D721Med (cell line): ENCODE measurements at regions not wholly inside any gene's neighbourhood (a gene's known extent, or its start where the extent isn't known, plus 50 kb on each side); places are given as distances from the start of the nearest gene placed in this dataset.
"Not testable (repeated sequence)": the region's sequence is repeated elsewhere in the genome, so short reads cannot be mapped to it uniquely, and the experiment has no call there.

Experiments
- DNase-seq: peaks from one replicate; pipeline ENCODE4 v3.0.0; 2011; ENCODE audit warnings: low spot score; ENCODE audit not compliant: insufficient read length
- FAIRE-seq: peaks from 2 replicates; lab custom pipeline; 2011; peaks lifted over from hg19 to GRCh38; lab: Jason Lieb, UNC
- CTCF ChIP-seq: IDR thresholded peaks from 2 replicates; pipeline ENCODE4 v1.5.1; 2012; ENCODE audit warnings: mild to moderate bottlenecking, control low read depth; ENCODE audit not compliant: insufficient read depth; ENCODE audit errors: missing control alignments

DNA sequence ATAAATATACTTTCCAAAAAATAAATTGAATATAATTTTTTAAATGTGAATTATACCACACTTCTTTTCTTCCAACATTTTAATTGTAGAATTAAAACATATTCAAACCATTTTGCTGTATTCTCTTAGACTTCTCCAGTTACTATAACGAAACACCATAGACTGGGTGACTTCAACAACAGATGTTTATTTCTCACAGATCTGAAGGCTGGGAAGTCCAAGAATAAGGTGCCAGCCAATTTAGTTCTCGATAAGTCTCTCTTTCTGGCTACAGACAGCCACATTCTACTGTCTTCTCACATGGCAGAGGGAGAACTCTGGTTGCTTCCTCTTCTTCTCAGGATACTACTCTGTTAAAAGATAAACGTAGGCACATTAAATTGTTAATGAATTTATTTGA, 155.8 kb upstream of the UGT8 start:
- FAIRE-seq (no peak), DNase-seq (no peak)
- no peak for TF ChIP-seq CTCF

GRCh38 chr4:114444211-114444610, 154.4 kb upstream of the UGT8 start:
- FAIRE-seq (no peak), DNase-seq (no peak)
- TF ChIP-seq CTCF: no peak

DNA sequence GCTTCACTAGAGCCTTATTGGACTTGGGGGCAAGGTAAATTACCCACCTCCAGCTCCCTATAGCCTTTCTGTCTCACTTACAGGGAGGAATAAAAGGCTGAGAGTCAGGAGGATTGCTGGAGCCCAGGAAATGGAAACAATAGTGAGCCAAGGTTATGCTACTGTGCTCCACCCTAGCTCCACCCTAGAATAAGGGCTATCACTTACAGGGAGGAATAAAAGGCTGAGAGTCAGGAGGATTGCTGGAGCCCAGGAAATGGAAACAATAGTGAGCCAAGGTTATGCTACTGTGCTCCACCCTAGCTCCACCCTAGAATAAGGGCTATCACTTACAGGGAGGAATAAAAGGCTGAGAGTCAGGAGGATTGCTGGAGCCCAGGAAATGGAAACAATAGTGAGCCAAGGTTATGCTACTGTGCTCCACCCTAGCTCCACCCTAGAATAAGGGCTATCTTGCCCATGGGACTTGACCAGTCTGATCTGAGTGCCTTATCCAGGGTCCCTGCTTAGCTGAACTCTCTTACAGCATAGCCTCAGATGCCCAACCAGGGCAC, 150.6 kb upstream of the UGT8 start:
- not testable (repeated sequence) for FAIRE-seq, DNase-seq

GRCh38 chr4:114458728-114459127, 139.9 kb upstream of the UGT8 start:
- FAIRE-seq (no peak), DNase-seq (no peak)
- no peak for TF ChIP-seq CTCF

DNA sequence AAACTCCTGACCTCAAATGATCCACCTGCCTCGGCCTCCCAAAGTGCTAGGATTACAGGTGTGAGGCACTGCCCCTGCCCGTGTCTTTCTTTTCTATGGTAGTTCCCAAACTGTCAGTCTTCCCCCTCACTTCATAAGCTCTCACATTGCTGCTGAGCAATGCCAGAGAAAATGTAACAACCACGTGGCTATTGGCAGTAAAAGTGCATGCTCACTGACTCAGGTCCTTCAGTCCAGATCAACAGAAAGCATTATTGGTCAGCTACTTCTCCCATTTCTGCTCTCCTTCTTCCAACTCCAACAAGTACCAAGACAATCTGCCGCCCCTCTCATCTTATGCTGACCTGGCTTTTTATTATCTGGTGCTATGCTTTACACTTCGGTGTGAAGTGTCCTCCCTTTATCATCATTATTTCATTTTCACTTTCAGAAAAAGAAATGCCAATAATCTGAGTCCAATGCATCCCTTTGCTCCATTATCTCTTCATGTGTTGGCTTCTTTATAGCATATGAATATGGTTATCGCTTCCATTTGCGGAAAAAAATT, 133.8 kb upstream of the UGT8 start:
- no peak for TF ChIP-seq CTCF
- no peak for DNase-seq
- no peak for FAIRE-seq

GRCh38 chr4:114465766-114466165, 132.8 kb upstream of the UGT8 start:
- no peak for DNase-seq
- no peak for FAIRE-seq
- TF ChIP-seq CTCF: no peak

GRCh38 chr4:114466299-114466698, 132.3 kb upstream of the UGT8 start:
- FAIRE-seq (no peak), DNase-seq (no peak)
- no peak for TF ChIP-seq CTCF
